GM18861 (cell line): ENCODE measurements at regions not wholly inside any gene's neighbourhood (a gene's known extent, or its start where the extent isn't known, plus 50 kb on each side); places are given as distances from the start of the nearest gene placed in this dataset.
"Not testable (repeated sequence)": the region's sequence is repeated elsewhere in the genome, so short reads cannot be mapped to it uniquely, and the experiment has no call there.

Source experiments
- ATAC-seq: cut with Tn5 transposase; IDR thresholded peaks from one replicate; pipeline ENCODE4 v1.9.1; 2021; ENCODE audit not compliant: unreplicated experiment

DNA sequence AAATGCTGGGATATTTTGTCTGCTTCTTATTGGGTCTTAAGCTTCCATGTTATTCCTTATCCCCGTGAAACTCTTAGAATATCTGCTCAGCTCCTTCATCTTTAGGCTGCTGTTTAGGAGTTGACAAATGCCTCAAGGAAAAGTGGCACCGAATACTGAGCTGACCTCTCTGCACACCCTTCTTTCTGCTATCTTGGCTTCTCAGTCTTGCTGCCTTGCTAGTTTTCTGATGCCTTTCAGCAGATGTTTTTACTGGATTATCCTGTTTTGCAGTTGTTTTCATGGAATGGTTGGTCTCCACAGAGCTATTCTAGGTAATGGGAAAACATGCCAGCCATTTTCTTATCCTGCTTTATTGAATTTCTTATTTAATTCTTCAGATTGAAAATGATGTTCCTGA lies 86.3 kb downstream of the GYPE start:
- ATAC-seq, result no peak

DNA sequence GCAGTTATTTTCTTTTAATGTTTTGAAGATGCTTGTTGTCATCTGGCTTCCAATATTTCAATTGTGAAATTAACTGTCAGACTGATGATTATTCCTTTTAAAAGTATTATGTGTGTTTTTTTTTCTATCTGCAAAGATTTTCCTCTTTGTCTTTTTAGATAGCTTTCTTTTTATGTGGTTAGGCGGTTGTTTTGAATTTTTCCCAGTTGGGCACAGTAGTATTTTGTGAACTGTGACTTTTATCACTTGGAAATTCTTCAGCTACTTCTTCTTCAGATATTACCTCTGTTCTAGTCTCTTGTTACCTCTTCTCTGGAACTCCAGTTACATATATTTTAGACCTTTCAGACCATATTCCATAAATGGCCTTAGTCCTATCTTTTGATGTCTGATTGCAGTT lies 87.5 kb downstream of the GYPE start:
- ATAC-seq, result not testable (repeated sequence)

DNA sequence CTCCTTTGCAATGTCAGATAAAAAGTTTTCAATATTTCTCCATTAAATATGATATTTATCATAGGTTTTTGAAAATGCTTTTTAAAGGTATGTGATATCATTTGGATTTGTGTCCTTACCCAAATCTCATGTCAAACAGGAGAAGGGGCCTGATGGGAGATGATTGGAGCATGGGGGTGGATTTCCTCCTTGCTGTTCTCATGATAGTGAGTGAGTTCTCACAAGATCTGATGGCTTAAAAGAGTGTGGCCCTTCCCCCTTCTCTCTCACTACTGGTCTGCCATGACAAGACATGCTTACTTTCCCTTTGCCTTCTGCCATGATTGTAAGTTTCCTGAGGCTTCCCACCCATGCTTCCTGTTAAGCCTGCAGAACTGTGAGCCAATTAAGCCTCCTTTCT lies 90.0 kb downstream of the GYPE start:
- not testable (repeated sequence) for ATAC-seq

DNA sequence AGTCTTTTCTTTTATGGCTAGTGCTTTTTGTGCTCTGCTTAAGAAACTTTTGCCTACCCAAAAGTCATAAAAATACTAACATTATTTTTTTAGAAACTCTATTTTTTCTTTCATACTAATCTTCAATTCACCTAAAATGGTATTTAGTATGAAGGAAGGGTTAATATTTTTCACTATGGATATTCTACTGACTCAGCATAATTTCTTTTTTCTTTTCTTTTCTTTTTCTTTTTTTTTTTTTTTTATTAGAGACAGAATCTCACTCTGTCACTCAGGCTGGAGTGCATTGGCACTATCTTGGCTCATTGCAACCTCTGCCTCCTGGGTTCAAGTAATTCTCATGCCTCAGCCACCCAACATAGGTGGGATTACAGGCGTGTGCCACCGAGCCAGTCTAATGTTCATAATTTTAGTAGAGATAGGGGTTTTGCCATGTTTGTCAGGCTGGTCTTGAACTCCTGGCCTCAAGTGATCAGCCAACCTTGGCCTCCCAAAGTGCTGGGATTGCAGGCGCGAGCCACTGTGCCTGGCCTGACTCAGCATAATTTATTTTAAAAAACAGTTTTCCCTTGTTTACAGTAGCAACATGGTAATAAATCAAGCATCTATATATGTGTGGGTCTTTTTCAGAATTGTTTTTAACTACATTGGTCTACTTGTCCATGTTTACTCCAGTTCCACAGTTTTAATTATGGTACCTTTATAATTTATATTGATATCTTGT lies 91.8 kb downstream of the GYPE start:
- ATAC-seq, result not testable (repeated sequence)

DNA sequence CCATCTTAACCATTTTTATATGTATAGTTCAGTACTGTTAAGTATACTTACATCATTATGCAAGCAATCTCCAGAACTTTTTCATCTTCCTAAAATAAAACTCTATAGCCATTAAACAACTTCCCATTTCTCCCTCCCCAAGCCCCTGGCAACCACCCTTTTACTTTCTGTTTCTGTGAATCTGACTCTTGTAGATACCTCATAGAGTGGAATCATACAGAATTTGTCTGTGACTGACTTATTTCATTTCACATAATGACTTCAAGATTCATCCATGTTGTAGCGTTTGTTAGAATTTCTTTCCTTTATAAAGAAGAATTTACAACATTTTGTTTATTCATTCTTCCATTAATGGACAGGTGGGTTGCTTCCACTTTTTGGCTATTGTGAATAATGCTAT lies 91.2 kb upstream of the FREM3 start:
- not testable (repeated sequence) for ATAC-seq

DNA sequence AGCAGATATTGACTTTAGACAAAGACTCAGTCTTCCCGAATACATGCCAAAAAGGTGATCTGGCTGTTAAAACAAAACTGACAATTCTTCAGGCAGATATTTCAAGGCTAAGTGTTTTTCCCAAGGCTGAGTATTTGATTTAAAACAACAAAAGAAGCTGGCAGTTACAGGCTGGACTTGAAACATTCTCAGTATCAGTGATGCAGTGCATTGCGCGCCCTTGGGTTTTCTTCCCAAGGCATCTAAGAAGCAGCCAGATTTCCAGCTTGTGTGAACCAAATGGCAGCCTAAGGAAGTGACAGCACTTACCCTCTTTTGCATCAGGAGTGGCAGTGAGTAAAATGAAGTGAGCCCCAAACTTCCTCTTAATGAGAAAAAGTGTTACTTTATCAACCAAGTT lies 90.0 kb upstream of the FREM3 start:
- not testable (repeated sequence) for ATAC-seq

DNA sequence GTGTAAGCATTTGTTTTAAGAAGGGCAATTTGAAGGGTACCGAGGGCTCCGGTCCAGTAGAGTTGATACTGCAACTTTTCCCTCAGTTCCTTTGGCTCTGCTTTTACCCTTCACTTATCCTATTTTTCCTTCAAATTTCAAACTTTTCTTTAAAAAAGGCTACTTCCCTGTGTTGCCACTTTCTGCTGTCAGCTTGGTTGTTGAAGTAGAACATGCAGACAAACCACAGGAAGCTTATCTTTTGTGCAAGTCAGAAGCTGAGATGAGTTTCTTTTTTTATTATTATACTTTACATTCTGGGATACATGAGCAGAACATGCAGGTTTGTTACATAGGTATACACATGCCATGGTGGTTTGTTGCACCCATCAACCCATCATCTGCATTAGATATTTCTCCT lies 89.1 kb upstream of the FREM3 start:
- not testable (repeated sequence) for ATAC-seq

DNA sequence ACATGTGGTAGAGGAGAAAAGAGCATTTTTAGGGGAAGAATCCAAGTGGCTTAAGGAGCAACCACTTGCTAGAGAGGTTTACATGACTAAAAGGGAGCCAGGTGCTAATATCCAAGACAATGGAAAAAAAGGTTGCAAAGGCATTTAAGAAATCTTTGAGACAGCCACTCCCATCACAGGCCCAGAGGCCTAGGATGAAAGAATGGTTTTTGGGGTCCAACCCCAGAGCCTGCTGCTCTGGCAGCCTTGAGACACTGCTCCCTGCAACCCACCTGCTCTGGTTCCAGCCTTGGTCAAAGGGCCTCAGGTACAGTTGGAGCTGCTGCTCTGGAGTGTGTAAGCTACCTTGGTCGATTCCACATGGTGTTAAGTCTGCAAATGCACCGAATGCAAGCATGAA lies 84.1 kb upstream of the FREM3 start:
- ATAC-seq, result no peak

DNA sequence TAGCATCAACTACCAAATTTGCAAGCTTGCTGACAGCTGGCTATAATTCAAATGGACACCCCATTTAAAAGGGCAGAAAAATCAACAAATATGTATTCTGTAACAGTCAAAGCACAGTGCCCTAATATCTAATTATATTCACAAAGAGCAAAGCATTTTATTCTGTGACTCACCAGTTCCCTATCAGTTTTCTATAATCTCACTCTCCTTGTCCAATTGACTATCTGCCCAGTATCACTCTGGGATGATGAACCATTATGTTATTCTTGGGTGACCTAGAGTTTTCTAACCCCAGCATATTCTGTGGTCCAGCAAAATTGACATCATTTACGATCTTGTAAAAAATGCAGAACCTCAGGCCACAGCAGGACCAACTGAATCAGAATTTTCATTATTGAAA lies 82.0 kb upstream of the FREM3 start:
- no peak for ATAC-seq

DNA sequence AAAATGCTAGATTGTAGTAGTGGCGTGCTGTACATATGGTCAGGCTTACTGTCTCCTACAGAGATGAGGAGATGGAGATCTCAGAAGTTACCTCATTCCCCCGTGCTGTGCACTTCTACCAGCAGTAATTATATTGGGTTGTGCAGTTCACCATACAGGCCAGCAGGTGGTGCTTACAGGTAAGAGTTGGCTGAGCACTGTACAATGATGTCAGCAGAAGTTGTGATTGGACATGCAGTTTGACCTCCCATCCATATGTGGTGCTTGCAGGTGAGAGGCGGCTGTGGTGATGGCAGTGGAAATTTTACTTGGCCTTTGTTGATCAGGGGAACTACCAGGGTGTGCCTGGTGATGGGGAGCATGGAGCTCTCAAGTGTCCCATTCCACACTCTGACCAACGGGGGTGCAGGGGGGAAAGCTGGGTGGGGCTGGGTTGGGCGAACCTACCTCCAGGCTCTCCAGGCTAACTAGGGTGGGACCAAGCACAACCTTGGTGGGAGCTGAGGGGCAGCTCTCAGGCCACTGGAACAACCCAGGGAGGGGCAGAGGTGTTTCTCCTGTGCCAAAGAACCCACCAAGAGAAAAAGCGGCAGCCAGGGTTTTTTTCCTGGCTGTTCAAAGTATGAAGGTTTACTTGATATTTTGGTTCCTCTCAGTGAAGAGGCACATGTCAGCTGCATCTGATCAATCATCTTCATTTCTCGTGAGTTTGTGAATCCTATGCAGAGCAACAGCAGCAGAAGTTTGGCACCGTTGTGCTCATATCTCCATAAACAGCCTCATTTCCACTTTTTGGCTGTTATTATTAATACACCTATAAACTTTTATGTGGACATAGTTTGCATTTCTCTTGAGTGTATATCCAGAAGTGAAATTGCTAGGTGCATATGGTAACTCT lies 73.8 kb upstream of the FREM3 start:
- ATAC-seq, result peak; percentile 100

DNA sequence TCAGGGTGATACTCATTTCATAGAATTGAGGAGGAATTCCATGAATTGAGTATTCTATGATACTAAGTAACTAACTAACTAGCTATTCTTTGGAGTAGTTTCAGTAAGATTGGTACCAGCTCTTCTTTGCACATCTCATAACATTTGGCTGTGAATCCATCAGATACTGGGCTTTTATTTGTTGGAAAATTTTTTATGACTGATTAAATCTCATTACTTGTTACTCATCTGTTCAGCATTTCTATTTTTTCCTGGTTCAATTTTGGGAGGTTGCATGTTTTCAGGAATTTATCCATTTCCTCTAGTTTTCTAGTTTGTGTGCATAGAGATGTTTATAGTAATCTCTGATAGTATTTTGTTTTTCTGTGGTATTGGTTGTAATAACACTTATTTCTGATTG lies 70.8 kb upstream of the FREM3 start:
- ATAC-seq, result no peak

DNA sequence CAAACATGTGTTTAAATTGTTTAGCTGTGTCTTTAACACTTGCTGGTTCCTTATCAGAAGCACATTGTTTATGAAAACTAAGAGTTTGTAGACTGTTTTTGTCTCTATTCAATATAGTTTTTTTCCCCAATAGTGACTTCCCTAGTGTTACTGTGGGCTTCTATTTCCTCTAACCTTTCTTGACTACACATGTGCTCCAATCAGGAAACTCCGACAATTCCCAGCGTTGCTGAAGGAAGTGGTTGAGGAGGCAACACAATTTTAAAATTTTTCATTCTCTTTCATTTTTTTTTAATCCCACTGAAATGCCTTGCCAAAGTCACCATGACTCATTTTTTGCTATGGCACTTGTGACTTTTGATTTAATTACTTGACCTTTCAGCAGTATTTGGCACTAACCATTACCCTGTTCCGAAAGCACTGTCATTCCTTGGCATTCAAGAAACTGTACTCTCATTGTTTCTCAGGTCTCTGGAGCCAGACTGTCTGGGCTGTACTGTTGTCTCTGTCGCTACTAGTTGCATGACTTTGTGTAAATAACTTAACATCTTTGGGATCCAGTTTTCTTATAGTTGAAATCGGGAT lies 67.6 kb upstream of the FREM3 start:
- no peak for ATAC-seq

DNA sequence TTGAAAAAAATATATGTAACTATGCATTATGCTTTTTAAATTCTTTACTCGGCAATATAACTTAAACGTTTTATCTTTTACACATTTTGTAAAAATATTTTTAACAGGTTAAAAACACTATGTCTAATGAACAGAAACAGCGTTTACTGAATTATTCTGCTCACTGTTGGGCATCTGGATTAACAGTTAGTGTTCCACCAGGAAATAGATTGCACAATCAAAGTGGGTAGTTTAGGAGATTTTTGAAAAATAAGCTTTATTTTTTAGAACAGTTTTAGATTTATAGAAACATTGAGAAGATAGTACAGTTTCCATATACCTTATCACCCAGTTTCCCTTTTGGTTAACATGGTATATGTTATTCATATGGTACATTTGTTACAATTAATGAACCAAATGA lies 63.1 kb upstream of the FREM3 start:
- no peak for ATAC-seq

DNA sequence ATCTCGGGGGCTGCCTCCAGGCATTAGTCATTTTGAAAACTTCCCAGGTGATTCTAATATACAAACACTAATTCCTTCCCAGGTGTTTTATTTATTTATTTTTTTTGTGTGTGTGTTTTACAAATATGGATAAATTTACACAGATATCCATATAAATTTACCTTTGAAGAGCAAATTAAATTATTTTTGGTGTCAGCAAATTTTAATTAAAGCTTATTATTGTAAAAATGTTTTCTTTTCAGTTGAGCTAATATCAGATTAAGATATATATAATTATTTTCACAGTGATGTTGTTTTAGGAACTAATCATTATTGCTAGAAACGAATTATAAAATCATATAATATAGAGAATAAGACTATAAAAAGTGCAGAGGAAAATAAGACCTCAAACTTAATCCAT lies 62.0 kb upstream of the FREM3 start:
- no peak for ATAC-seq
